Fibroblast of skin of abdomen (primary cell): ENCODE measurements at regions not wholly inside any gene's neighbourhood (a gene's known extent, or its start where the extent isn't known, plus 50 kb on each side); places are given as distances from the start of the nearest gene placed in this dataset.
"Not testable (repeated sequence)": the region's sequence is repeated elsewhere in the genome, so short reads cannot be mapped to it uniquely, and the experiment has no call there.

Source experiments
- DNase-seq: peaks from one replicate; pipeline ENCODE4 v3.0.0-alpha.2; 2013

- DNase-seq: no peak
Observed at GRCh38 chr13:62887046-62887445, 1471.4 kb upstream of the PCDH20 start.

GRCh38 chr13:62879071-62879470, 1463.4 kb upstream of the PCDH20 start:
- peak; percentile 74 for DNase-seq

DNA sequence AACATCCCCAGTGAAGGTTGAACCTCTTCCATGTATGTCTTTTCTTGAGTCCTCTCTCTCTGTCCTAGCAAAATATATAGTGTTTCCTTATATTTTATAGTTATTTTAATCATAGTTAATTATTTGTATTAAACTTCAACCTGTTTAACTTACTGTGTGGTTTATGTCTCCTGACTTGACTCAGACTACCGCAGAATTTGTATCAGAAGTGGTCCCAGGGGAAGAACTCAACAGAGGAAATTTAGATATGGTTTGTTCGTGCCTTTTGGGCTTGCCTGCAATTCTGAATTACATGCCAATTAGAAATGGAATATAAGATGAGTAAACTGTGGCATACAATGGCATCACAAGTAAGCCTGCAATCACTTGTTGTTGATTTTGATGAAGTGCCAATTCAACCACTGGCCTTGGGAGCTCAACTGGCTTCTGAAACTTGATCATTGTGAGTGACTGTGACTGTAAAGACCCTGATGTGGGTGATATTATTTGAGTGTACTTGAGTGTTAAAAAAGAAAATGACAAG, 1459.5 kb upstream of the PCDH20 start:
- no peak for DNase-seq

DNA sequence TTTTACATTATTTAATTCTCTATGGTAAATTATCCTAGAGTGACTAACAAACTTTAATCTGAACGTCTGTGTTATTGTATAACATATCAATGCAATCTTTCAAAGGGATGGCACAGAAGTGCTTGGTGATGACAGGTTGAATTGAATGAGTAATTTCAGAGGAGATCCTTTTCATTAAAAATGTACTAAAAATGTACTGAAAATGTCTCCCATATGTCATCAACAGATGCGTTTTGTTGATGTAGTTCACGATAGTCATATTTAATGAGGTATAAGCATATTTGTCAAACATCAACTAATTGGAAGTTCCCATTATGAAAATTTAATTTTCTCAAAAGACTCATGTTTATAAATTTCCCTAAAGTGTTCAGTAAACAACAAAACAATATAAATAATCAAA, 1434.7 kb upstream of the PCDH20 start:
- DNase-seq: no peak

- DNase-seq: no peak
Observed at GRCh38 chr13:62847520-62847919, 1431.9 kb upstream of the PCDH20 start.

GRCh38 chr13:62846302-62846701, 1430.7 kb upstream of the PCDH20 start:
- DNase-seq: no peak

DNA sequence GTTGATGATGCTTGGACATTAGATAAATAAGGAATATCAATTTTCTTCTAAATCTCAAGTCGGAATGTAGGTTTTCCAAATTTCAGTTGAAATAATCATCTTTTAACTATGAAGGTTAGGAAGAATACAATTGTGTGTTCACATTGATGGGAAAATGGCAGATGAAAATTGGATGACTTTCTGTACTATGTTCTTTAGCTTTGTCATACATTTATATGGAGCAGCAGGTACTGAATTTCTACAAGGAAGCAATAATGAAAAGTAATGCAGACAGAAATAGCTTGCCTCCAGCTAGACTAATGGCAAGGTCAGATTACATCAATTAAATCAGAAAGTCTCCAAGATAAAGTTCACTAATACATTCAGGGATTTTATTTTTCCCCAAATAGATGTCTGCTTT, 1423.7 kb upstream of the PCDH20 start:
- no peak for DNase-seq

DNA sequence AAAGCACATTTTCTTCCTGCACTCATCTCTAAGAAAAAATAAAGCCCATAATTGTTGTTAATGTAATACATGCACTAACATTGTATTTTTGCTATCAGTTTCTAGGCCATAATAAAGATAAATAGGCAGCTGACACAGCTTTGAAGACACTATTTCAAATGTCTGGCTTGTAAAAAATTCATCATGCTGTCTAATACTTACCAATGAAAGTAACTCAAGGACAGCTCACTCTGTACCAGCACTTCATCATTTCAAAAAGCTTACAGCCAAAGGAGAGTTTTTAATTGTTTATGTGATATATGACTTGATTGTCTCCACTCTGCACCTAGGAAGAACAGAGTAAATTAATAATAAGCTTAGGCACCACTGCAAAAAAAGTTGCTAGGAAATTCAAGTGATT, 1423.3 kb upstream of the PCDH20 start:
- DNase-seq: no peak

- DNase-seq: peak; percentile 17
Observed at GRCh38 chr13:62837895-62838294, 1422.2 kb upstream of the PCDH20 start.

DNA sequence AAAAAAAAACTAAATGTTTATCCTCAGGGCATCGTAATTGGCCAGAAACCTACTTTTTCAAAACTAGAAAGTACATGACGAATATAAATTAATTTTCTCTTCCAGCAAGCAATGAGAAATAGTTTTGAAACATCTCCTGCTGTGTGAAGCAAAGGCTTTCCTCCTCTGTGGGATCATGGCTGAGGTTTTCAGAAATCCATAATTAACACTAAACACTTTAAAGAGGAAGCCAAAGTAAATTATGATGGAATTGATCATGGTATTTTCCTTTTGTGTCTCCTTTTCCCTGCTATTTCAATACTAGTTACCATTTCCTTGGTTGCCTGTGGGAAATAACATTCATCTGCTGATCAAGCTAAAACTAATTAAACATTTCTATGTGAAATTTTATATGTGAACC, 1413.8 kb upstream of the PCDH20 start:
- DNase-seq: no peak

GRCh38 chr13:62799931-62800436, 1384.3 kb upstream of the PCDH20 start:
- DNase-seq: no peak

DNA sequence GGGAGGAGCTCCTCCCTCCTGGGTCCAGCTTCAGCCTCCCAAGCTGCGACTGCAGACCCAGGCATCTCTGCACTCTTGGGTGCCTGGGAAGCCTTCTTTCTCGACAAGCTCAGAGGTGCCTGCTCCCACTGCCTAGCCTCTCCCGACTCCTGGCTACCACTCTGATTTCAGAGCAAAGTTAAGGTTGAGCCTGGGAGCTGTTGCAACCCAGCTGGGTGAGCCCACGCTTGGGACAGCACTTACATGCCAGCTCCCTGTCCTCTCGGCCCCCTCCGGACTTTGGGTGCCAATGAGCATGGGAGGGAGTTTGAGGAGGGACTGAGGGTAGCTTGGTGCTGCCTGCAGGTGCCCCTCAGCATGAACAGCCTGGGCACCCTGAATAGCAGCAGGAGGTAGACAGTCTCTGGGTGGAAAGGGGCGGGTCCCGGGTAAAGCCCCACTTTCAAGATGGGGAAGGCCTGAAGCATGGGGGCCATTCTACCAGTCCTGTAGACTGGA, 1383.4 kb upstream of the PCDH20 start:
- DNase-seq: no peak

GRCh38 chr13:62793850-62794249, 1378.2 kb upstream of the PCDH20 start:
- no peak for DNase-seq

DNA sequence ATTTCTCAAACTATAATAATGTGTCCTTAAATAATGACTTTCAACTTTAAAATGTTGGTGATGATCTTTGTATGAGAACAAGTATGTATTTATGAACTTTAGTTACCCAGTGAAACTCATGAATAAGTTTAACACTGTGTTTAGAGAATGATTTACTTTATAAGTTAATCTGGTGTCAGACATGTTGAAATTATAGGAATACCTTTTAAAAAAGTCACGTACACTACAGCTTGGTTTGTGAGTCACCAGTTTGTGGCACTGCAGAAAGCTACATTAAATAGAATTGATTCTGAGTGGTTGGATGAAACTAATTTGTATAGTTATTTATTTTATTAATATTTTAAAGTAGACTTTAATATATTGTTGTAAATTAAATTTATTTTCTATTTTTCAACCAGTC, 1366.2 kb upstream of the PCDH20 start:
- DNase-seq: peak; percentile 8

DNA sequence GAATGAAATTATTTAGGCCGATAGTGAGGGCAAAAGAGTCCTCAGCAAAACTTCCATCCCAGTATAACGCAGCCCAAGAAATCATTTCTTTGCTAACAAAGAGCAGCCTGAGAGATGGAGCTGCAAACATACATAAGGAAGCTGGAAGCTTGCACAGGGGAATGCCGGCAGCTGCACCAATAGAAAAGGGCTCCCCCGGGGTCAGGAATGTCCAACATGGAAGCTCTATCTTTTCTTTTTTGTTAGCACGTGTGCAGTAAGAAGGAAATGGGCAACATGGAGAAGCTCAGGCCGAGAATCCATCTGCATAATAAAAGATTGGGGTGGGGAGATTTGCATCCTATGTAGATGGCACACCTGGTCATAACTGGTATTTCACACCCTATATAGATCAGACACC, 1363.5 kb upstream of the PCDH20 start:
- no peak for DNase-seq

- DNase-seq: no peak
Observed at GRCh38 chr13:62767473-62767872, 1351.8 kb upstream of the PCDH20 start.

DNA sequence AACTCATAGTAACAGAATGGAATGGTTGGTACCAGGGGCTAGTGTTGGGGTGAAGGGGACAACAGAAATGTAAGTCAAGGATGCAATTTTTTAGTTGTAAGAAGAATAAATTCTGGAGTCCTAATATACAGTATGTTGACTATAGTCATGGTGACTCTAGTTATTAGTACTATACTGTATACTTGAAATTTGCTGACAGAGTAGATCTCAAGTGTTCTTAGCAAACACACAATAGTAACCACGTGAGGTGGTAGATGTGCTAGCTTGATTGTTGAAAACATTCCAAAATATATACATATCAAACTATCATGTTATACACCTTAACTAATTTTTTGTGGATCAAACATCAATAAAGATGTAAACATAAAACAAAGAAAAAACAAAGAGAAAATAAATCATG, 1345.1 kb upstream of the PCDH20 start:
- no peak for DNase-seq

DNA sequence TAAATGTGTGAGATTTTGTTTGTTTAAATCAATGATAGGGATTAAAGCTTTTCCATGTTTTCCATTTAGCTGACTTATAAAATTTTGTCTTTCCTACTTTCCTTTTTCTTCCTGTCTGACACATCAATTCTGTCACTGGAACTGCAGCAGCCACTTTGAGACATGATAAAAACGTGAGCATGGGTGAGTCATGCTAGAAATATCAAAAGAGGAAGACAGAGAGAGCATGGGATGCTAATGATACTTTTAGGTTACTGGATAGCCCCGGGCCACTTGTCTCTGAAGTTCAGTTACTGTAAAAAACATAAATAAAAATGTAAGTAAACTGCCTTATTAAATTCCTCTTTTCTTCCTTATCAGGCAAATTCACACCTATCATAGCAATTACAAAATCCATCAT, 1332.0 kb upstream of the PCDH20 start:
- DNase-seq: peak; percentile 17

DNA sequence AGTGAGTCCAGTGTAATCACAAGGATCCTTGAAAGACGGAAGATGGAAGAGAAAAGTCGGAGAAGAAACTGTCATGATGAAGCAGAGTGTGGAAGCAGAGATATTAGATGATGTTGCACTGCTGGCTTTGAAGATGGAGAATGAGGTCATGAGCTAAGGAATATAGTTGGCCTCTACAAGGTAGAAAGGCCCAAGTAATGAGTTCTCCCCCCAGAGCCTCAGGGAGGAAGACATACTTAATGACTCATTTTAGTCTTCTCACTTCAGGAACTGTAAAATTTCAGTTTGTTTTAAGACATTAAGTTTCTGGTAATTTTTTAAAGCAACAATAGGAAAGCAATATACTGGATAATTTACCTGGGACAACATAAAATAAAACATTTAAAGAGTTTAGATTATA, 1331.5 kb upstream of the PCDH20 start:
- peak; percentile 5 for DNase-seq

DNA sequence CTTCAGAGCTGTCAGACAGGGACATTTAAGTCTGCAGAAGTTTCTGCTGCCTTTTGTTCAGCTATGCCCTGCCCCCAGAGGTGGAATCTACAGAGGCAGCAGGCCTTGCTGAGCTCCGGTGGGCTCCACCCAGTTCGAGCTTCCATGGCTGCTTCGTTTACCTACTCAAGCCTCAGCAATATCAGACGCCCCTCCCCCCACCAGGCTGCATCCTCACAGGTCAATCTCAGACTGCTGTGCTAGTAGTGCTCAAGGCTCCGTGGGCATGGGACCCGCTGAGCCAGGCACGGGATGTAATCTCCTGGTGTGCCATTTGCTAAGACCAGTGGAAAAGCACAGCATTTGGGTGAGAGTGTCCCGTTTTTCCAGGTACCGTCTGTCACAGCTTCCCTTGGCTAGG, 1314.1 kb upstream of the PCDH20 start:
- not testable (repeated sequence) for DNase-seq

DNA sequence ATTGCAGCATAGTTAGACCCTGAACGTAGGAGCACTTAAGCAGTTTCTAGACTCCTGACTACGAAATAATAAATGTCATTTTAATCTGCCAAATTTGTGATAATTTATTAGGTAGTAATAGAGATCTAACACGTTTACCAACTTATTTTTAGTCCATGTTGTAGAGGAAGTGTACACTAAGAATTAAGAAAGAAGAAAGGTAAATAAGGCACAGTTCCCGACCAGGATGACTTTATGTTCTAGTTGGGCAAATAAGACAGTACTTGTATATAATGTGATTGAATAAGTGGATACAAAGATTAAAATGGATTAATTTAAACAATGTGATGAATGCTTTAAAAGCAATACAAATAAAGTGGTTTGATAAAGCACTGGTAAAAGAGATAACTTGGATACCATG, 1306.2 kb upstream of the PCDH20 start:
- DNase-seq: no peak

GRCh38 chr13:62711948-62712347, 1296.3 kb upstream of the PCDH20 start:
- not testable (repeated sequence) for DNase-seq

DNA sequence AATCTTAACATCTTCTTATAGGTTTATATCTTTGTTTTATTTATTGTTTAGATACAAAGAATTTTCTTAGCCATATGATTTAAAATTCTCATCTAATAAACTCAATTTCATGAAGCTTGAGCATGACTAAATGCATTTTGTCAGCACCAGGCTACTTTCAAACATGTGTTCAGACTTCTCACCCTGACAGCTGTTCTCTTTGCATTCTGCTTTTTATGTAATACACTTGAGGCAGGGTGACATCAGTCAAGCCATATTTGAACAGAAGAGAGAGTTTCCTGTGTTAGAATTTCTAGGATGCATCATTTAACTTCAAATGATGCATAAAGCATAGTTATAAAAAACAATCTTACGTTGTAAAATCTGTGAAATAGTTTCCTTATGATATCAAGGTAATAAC, 1295.1 kb upstream of the PCDH20 start:
- no peak for DNase-seq

- no peak for DNase-seq
Observed at GRCh38 chr13:62706048-62706447, 1290.4 kb upstream of the PCDH20 start.

DNA sequence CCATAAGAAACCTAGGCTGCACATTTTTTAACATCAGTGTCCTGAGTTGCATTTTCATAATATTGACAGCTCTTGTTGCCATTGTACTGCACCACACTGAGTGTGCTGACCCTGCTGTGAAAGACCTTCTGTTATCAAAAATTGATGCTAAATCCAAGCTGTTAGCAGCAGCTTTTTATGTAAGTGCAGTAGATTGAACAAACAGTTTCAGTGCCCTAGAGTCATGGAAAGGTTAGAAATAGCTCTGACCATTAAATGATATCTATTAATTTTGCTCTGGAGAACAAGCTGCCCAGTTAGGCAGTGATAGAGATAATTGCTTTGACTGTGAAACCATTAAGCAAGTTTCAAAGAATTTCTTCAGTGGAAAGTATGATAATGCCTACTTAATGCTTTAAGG, 1289.2 kb upstream of the PCDH20 start:
- DNase-seq: no peak
